ENCODE measurements at regions not wholly inside any gene's neighbourhood (a gene's known extent, or its start where the extent isn't known, plus 50 kb on each side); places are given as distances from the start of the nearest gene placed in this dataset.
A peak's percentile ranks its signal among the peaks of the same experiment; 100 is the strongest.

GRCh38 chr4:122203407-122203806, 51.3 kb downstream of the BLTP1 start:
- no peak for DNase-seq

GRCh38 chr4:122205687-122206086, 53.6 kb downstream of the BLTP1 start:
- DNase-seq: no peak

- DNase-seq: no peak
Measured at GRCh38 chr4:122212880-122213279, 60.7 kb downstream of the BLTP1 start.

- DNase-seq: no peak
Measured at GRCh38 chr4:122218762-122219161, 66.6 kb downstream of the BLTP1 start.

- DNase-seq: no peak
Measured at GRCh38 chr4:122219356-122219755, 67.2 kb downstream of the BLTP1 start.

- no peak for DNase-seq
Measured at GRCh38 chr4:122221322-122221721, 69.2 kb downstream of the BLTP1 start.

GRCh38 chr4:122224348-122224747, 72.2 kb downstream of the BLTP1 start:
- DNase-seq: peak; percentile 17

- DNase-seq: no peak
Measured at GRCh38 chr4:122227202-122227601, 75.1 kb downstream of the BLTP1 start.

- no peak for DNase-seq
Measured at GRCh38 chr4:122229857-122230256, 77.7 kb downstream of the BLTP1 start.

- DNase-seq: no peak
Measured at GRCh38 chr4:122232633-122233032, 80.5 kb downstream of the BLTP1 start.

- no peak for DNase-seq
Measured at GRCh38 chr4:122234686-122235085, 82.6 kb downstream of the BLTP1 start.

- no peak for DNase-seq
Measured at GRCh38 chr4:122243785-122244184, 91.7 kb downstream of the BLTP1 start.

GRCh38 chr4:122244764-122245163, 92.6 kb downstream of the BLTP1 start:
- DNase-seq: no peak

GRCh38 chr4:122246551-122246950, 94.4 kb downstream of the BLTP1 start:
- no peak for DNase-seq

- no peak for DNase-seq
Measured at GRCh38 chr4:122249357-122249756, 97.2 kb downstream of the BLTP1 start.

GRCh38 chr4:122252584-122252983, 100.5 kb downstream of the BLTP1 start:
- DNase-seq: no peak

GRCh38 chr4:122259849-122260248, 107.7 kb downstream of the BLTP1 start:
- no peak for DNase-seq

- no peak for DNase-seq
Measured at GRCh38 chr4:122276359-122276758, 102.5 kb upstream of the ADAD1 start.

GRCh38 chr4:122278976-122279375, 99.8 kb upstream of the ADAD1 start:
- DNase-seq: no peak

- DNase-seq: no peak
Measured at GRCh38 chr4:122279670-122280069, 99.1 kb upstream of the ADAD1 start.

- no peak for DNase-seq
Measured at GRCh38 chr4:122285285-122285684, 93.5 kb upstream of the ADAD1 start.

GRCh38 chr4:122293374-122294365, 85.1 kb upstream of the ADAD1 start:
- DNase-seq: peak; percentile 12

GRCh38 chr4:122297694-122298093, 81.1 kb upstream of the ADAD1 start:
- DNase-seq: no peak

GRCh38 chr4:122300776-122301175, 78.0 kb upstream of the ADAD1 start:
- DNase-seq: no peak

GRCh38 chr4:122305853-122306252, 73.0 kb upstream of the ADAD1 start:
- no peak for DNase-seq
